Putamen (tissue), 1 donor: ENCODE measurements at regions not wholly inside any gene's neighbourhood (a gene's known extent, or its start where the extent isn't known, plus 50 kb on each side); places are given as distances from the start of the nearest gene placed in this dataset.
"Not testable (repeated sequence)": the region's sequence is repeated elsewhere in the genome, so short reads cannot be mapped to it uniquely, and the experiment has no call there.

ENCODE experiments used
- DNase-seq: peaks from one replicate; pipeline ENCODE4 v3.0.0-alpha.2; 2016; ENCODE audit warnings: low spot score

DNA sequence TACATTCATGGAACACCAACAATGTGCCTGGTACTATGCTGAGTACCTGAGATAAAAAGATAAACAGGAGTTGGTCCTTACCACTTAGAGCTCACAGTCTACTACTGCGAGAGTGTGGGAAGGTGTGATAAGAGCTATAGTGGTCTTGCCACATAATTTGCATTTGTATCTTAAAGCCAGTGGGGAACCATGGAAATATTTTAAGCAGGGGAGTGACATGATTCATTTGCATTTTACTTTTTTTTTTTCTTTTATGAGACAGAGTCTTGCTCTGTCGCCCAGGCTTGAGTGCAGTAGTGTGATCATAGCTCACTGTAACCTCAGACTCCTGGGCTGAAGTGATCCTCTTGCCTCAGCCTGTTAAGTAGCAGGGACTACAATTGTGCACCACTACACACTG lies 53.6 kb downstream of the SRGAP2 start:
- DNase-seq, result not testable (repeated sequence)

DNA sequence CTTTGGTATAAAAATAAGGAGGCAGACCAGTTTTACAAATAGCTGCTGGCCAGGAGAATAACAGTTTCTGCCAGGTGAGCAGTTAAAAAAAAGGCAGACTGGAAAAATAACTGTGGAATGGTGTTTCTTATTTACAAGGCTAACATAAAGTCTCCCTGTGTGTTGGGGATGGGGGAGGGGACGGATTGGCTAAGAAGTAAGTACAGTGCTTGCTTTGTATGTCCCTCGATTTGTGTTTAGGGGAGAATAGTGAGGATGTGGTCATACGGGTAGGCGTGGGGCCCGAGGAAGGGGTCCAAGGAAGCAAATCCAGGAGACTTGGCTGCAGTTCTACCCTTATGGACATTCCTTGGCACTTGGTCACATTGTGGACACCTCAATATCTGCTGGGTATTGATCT lies 58.1 kb downstream of the SRGAP2 start:
- not testable (repeated sequence) for DNase-seq

DNA sequence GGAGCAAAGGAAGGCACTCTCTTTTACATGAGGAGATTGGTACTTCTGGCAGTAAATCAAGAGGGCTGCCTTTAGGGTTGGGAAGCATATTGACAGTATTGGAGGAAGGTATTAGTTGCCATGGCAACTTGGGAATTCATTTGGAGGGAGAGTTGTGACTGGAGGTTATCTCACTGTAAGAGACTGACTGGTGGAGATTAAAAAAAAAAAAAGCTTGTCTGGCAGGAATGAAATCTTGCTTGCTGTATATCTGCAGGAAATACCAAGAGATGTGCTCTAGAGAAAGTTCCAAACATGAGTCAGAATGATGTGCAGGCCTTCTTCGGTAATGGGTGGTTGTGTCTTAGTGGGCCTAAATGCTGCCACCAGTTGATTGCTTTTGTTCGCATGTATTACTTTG lies 59.1 kb downstream of the SRGAP2 start:
- not testable (repeated sequence) for DNase-seq

DNA sequence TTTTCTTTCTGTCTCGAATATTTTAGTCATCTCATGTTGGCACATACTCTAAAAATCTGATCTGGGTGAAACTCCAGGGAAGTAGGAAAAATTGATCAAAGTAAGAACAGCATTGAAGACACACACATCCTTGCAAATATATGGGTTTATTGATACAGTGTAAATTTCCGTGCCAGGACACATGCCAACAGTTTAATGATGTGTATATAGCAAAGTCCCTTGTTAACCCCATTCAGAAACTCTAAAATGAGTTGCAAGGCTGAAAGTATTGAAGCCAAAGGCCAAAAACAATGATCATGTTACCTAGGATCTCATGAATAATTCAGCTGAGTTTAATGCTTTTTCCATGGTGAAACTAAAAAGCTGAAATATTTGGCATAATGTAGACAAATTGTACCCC lies 61.6 kb downstream of the SRGAP2 start:
- DNase-seq, result not testable (repeated sequence)

DNA sequence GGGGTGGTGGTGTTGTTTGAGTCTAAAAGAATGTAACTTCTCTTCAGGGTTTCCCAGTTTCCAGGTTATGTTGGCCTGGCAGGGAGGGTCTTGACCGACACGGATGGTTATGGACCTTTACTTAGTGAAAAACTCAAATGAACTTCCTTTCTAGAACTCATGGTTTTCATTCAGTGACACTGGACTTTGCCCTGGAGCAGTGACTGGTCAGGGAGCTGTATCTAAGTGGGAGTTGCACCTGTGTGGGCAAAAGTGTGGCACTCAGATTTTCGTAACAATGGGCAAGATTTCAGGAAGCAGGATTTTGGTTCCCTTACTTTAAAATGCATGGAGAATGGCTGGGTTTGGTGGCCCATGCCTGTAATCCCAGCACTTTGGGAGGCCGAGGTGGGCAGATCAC lies 67.8 kb downstream of the SRGAP2 start:
- DNase-seq, result not testable (repeated sequence)

DNA sequence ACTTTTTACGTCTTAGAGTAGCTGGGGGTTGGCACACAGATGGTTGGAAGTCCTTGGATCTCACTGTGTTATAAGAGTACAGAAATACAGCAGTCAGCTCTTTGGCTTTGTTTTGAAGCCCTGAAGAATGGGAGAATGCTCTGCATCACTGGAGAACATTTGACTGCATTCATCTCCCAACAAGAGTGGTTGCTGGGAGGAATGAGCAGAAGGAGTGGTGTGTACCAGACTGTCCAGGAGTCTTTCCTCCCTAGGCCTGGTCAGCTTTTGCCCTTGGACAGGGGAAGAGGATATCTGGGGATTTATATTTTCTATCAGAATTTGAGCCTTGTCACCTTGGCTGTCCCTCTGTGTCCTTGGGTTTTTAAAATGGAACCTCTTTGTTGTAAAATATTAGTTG lies 69.8 kb downstream of the SRGAP2 start:
- not testable (repeated sequence) for DNase-seq

DNA sequence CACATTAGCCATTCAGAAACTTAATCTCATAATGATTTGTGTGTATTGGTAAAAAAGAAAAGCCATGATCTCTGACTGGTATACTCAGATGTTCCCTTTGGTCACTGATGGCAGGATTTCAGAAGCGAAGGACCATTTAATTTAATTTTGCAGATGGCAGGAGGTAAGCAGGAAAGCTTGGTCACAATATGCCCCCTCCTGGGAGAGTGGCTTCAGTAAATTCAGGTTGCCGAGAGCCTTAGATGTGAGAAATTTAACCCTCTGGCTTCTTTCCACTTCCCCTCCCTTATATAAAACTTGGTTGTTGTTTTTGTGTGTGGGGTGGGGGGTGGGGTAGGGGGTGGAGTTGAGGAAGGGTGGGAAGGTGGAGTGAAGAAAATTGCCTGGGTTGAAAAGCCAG lies 72.8 kb downstream of the SRGAP2 start:
- DNase-seq, result not testable (repeated sequence)

DNA sequence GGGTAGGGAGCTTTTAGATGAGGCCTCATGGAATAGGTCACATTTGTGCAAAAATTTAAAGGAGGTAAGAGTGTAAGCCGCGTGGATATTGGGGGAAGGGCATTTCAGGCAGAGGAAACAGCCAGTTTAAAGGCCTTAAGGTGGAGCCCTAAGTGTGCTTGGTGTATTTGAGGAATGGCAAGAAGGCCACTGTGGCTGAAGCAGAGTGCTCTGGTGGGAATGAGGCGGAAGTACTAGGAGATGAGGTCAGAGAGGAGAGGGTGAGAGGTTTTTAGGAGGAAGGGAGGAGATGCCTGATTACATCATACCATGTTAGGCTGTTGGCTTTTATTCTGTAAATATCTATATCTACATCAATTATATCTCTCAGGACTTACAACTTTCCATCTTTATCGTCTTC lies 75.3 kb downstream of the SRGAP2 start:
- DNase-seq, result not testable (repeated sequence)

DNA sequence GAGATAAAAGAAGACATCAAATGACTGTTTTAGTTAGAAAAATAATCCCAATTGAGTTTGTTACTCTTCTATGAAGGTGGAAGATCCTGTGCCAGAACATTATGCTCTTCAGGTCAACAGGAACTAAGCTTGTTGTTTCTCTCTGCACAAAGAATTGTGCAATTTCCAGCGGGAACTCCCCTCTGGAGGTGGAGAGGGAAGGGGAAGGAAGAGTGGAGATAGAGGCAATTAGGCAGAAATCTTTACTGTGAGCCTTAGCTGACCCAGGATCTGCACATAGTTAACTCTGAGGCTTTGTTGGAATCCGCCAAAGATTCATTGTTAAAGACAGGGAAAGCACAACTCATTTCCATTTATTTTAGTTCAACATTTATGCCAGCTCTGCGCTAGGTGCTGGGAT lies 77.3 kb downstream of the SRGAP2 start:
- DNase-seq, result not testable (repeated sequence)

DNA sequence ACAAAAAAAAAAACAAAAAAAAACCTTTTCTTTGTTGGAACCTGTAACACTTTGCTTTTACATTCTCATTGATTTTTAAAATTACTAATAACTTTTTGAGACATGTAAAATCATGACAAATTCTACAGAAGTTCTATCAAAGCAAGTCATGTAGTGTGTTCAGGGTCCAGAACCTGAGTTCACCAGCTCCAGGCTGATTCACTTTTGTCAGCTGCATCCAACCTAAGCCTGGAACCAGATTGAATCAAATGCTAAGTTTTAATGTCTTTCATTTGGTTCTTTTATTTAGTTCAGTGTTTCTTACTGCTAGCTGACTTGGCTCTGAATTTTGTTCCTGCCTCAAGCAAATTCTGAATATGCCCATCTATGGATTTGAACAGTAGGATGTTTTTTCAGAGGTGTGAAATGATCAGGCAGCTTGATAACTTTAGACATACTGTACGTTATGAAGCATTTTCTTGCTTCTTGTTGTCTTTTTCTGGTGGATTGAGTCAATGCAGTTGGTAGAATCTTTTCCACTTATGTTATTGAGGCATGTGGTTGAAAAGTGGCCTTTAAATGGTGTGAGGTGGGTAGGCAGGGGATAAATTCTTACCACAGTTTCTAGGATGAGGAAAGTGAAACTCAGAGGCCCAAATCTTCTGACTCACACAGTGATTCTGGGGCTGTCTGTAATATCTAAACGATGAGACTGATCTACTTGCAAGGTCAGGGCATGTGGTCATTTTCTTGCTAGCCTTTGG lies 78.7 kb downstream of the SRGAP2 start:
- not testable (repeated sequence) for DNase-seq

DNA sequence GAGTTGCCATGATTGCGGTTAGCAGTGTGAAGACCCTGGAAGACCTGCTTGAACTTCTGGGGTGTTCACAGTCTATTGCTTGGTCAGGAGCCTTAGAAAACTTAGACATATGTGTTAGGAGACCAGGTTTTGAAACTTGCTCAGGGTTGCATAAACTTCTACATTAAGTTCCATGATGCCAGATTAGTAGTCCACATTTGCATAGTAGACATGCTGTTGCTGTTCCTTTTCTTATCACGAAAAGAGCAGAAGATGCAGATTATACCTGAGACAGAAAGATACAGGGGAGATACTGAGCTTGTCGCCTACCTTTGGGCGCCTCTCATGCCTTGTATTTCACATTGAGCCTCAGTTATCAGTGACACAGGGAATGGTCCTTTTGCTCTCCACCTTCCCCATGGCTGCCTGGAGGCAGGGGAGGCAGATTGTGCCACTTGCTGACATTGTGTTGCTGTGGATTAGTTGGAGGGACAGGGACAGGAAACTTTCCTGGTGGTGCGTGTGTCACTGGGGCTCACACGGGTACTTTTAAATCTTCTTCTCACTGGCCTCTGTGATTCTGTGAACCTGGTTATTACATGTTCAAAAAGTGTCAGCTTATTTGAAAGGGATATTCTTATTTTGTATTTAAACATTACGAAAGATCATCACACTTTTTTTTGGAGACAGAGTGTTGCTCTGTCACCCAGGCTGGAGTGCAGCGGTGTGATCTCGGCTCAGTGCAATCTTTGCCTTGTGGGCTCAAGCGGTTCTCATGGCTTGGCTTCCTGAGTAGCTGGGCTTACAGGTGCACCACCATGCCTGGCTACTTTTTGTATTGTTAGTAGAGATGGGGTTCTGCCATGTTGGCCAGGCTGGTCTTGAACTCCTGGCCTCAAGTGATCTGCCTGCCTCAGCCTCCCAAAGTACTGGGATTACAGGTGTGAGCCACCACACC lies 82.0 kb downstream of the SRGAP2 start:
- DNase-seq, result not testable (repeated sequence)

DNA sequence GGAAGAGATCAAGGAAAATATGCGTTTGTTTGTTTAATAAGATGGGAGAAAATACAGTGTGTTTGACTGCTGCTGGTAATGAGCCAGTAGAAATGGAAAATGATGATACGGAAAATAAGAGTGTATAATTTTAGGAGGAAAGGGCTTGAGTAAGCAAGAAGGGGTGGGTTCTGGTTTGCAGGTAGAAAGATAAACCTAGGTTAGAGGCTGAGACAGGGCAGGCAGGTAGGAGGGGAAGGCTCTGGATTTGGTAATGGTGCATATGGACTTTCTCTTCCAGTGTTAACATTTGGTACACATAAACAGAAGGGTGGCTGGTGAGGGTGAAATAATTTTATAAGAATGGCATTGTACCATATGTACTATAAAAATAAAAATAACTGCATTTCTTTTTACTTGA lies 84.4 kb downstream of the SRGAP2 start:
- DNase-seq, result not testable (repeated sequence)

DNA sequence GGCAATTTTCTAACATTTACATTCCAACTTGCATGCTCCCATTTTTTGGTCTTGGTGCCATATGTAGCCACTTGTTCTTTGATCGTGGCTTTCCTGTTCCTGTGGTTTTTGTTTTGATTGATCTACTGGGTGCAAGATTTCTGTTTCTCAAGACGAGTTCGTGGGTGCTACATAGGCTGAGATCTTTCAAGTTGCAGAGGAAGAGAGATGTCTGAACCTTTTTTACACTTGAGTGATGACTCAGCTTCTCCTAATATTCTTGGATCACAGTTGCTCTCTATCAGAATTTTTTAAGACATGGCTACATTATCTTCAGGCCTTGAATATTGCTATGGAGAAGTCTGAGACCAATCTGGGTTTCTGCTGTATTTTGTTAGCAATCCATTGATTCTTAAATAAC lies 85.1 kb downstream of the SRGAP2 start:
- DNase-seq, result not testable (repeated sequence)

DNA sequence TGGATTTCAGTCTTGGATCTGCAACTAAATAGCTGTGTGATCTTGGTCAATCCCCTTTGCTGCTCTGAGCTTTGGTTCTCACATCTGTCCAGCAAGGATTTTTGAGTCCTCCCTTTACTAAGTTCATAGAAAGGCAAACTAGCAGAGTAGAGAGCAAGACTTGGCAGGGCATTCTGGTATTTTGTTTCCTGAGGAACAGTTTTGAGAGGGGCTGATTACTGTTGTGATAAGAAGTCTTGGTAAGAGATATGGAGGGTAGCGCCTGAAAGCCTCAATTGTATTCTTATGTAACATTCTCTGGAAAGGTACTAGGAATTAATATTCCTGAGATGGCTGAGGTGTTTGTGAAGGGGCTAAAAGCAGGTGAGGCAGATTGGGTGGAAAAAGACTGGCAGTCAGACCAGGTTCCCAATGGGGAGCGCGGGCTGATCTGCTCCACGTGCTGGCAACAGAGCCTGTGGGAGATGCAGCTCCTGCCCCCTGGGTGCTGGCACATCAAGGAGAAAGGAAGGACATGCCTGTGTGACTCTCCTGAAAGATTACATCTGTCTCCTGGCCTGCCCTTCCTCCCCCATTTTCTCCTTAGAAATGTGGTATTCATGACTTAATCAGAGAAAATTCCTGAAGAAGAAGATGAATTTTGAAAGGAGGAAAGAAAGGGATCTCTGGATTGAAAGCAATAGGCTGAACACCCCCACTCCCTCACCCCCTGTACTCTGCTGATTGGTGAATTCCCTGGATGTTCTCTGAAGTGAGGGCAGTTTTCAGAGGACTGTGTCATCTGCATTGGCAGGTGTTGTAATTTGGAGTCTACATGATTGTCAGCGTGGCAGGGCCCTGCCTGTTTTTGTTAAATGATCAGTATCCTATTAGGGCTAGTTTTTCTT lies 94.0 kb downstream of the SRGAP2 start:
- not testable (repeated sequence) for DNase-seq

DNA sequence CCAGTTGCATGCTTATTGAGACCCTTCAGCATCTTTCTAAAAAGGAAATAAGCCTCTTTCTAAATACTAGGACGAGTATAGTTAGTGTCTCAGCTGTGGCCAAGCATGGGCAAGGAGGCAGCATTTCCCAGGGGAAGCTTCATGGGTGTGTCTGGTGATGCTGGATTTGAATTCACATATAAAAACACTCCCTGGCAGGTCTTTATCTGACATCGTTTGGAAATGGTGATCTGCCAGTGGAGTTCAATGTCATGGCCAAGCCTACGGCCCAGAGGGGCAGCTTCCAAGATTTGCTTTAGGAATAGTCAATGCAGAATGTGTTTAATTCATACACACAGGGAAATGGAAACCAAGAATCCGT lies 94.7 kb downstream of the SRGAP2 start:
- not testable (repeated sequence) for DNase-seq

DNA sequence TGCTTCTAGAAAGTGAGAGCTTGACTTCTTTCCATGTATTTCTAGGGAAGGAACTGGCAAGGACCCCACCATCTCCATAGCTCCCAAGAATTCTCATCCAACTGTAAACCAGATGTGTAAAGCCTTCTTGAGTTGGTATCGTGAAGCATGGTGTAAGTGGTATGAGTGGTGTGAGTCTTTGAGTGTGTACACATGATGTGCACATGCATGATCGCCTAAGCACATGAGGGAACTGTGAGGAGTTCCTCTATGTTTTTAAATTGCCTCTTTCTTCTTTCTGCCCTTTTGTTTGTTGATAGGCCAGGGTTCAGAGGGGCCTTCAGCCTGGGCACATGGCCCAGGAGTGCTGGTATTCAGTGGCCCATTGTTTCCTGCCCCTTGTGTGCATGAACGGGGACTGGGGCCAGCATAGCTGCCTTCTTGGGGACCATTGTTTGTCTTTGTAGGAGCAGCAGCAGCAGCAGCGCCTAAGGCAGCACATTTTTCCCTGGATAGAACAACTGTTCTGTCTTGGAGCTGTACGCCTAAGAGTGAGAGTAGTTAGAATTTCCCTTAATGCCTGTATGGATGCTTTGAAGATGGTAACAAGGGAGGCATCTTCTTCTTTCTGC lies 95.9 kb downstream of the SRGAP2 start:
- DNase-seq, result not testable (repeated sequence)

DNA sequence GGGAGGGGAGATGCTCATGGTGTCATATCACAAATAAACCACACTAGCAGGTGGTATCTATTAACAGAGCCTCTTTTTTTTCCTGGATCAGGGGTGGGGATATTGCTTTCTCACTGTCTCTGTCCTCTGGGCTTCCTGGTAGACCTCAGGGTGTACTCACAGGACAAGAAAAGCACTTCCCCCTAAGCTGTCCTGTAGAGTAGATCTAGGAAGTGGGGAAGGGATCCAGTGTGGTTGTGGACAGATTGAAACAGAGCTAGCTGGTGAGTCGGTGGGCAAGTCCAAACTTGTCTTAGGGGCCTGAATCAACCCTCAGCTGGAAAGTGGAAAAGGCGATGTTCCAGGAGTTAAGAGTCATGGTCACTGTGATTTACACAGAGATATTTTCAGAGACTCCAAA lies 96.6 kb downstream of the SRGAP2 start:
- DNase-seq, result not testable (repeated sequence)

DNA sequence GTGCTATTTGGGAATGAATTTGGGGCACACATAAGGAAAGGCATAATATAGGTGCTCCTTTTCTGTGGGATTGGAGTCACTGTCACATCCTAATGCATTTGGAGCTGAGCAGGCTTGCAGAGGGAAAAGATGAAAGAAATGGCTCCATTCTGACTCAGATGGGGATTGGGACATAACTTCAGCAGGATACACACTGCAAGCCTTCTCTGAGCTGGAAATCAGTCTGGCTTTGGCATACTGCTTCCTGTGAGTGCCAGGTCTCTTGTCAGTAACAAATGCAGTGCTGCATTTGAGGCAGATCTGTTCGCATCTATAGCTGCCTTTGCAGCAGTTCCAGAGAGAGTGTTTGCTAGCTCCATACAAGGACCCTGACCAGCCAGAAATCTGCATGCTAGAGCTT lies 98.7 kb downstream of the SRGAP2 start:
- not testable (repeated sequence) for DNase-seq

DNA sequence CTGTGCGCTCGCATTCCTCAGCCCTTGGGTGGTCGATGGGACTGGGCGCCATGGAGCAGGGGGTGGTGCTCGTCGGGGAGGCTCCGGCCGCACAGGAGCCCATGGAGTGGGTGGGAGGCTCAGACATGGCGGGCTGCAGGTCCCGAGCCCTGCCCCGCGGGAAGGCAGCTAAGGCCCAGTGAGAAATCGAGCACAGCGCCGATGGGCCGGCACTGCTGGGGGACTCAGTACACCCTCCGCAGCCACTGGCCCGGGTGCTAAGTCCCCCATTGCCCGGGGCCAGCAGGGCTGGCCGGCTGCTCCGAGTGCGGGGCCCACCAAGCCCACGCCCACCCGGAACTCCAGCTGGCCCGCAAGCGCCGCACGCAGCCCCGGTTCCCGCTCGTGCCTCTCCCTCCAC lies 104.1 kb downstream of the SRGAP2 start:
- not testable (repeated sequence) for DNase-seq

DNA sequence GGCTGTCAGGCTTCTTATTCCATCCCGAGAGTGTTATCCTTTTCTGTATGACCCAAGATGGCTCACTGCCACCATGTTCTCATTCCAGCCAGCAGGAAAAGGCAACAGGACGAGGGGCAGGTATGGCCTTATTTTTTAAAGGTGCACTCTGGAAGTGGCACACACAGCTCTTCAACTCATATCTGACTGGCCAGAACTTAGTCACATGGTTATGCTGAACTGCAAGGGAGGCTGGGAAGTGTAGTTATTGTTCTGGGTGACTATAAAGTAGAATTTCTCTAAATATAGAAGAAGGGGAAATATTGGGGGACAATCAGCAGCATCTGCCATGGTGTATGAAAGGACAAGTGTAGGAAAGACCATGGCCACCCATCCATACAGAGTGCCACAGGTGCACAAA lies 107.6 kb downstream of the SRGAP2 start:
- not testable (repeated sequence) for DNase-seq

DNA sequence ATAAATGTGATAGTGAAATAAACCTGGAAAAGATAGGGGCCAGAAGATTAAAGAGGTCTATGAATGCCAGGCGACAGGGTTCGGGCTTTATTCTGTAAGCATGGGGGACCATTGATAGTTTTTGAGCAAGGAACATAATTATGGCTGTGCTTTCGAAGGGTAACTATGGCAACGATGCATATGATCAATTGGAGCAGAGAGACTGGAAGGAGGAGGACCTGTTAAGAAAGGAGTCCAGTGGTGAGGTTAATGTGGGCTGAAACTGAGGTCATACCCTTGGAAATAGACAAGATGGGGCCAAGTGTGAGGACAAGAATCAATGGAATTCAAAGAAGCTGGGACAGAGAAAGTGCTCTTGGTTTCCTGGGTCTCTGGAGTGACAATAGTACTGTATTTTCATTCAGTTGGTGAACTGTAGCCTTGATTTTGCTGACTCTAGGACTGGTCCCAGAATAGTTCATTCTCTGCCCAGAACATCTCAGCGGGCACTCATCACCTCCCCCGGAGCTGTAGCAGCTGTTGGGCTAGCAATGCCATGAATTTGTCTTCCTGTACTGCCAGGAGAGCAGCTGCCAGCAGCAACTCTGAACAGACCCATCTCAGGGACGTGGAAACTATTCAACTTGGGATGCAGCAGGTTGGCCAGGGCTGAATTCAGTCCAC lies 108.4 kb downstream of the SRGAP2 start:
- peak; percentile 6 for DNase-seq
